Mesendoderm (in vitro differentiated cells): ENCODE measurements at regions not wholly inside any gene's neighbourhood (a gene's known extent, or its start where the extent isn't known, plus 50 kb on each side); places are given as distances from the start of the nearest gene placed in this dataset.
A peak's percentile ranks its signal among the peaks of the same experiment; 100 is the strongest.

ENCODE experiments used
- DNase-seq: peaks from one replicate; pipeline ENCODE4 v3.0.0; 2013
- H2AK5ac ChIP-seq: 2 replicates; pipeline ENCODE4 v1.6.1; 2013; ENCODE audit warnings: low read length, inconsistent platforms
- H2BK120ac ChIP-seq: 2 replicates; pipeline ENCODE4 v1.6.1; 2013; ENCODE audit warnings: low read depth, mild to moderate bottlenecking, low read length, moderate library complexity, mixed read lengths
- H2BK15ac ChIP-seq: replicated peaks from 2 replicates; pipeline ENCODE4 v1.6.1; 2013; ENCODE audit warnings: low read depth, mild to moderate bottlenecking, moderate library complexity
- H2BK5ac ChIP-seq: 2 replicates; pipeline ENCODE4 v1.6.1; 2013; ENCODE audit warnings: low read length, inconsistent platforms
- H3K18ac ChIP-seq: 2 replicates; pipeline ENCODE4 v1.6.1; 2013; ENCODE audit warnings: mild to moderate bottlenecking, low read length, mixed read lengths
- H3K23ac ChIP-seq: one replicate; pipeline ENCODE4 v1.6.1; 2013; ENCODE audit warnings: low read length
- H3K27ac ChIP-seq: 2 replicates; pipeline ENCODE4 v1.5.1; 2013; ENCODE audit warnings: low read depth, mild to moderate bottlenecking, inconsistent platforms, low read length, moderate library complexity
- H3K27me3 ChIP-seq: 2 replicates; pipeline ENCODE4 v1.6.1; 2013; ENCODE audit warnings: low read length, control low read depth, mild to moderate bottlenecking, inconsistent platforms; ENCODE audit not compliant: insufficient read depth, poor library complexity
- H3K36me3 ChIP-seq: 2 replicates; pipeline ENCODE4 v1.6.1; 2013; ENCODE audit warnings: low read length, inconsistent platforms; ENCODE audit not compliant: control insufficient read depth, insufficient read depth
- H3K4ac ChIP-seq: one replicate; pipeline ENCODE4 v1.6.1; 2013; ENCODE audit warnings: low read depth, mild to moderate bottlenecking, low read length, moderate library complexity
- H3K4me1 ChIP-seq: 2 replicates; pipeline ENCODE4 v1.6.1; 2013; ENCODE audit warnings: low read depth, low read length, inconsistent platforms; ENCODE audit not compliant: control insufficient read depth
- H3K4me2 ChIP-seq: 2 replicates; pipeline ENCODE4 v1.6.1; 2013; ENCODE audit warnings: low read length
- H3K4me3 ChIP-seq: 2 replicates; pipeline ENCODE4 v1.5.1; 2013; ENCODE audit warnings: mild to moderate bottlenecking, low read length
- H3K56ac ChIP-seq: one replicate; pipeline ENCODE4 v1.6.1; 2013; ENCODE audit warnings: low read length
- H3K79me1 ChIP-seq: 2 replicates; pipeline ENCODE4 v1.6.1; 2013; ENCODE audit warnings: low read length, inconsistent platforms
- H3K79me2 ChIP-seq: 2 replicates; pipeline ENCODE4 v1.6.1; 2013; ENCODE audit warnings: mild to moderate bottlenecking, low read length; ENCODE audit not compliant: control insufficient read depth, insufficient read depth
- H3K9ac ChIP-seq: 2 replicates; pipeline ENCODE4 v1.6.1; 2013; ENCODE audit warnings: low read length, inconsistent platforms
- H4K5ac ChIP-seq: one replicate; pipeline ENCODE4 v1.6.1; 2013; ENCODE audit warnings: low read length
- H4K8ac ChIP-seq: one replicate; pipeline ENCODE4 v1.6.1; 2013; ENCODE audit warnings: low read depth, mild to moderate bottlenecking, control low read depth, low read length, moderate library complexity
- WGBS: extraction: QIAGEN DNeasy Blood & Tissue Kit; methylation state at CpG from one replicate; pipeline ENCODE4 v1.1.7; 2013; ENCODE audit warnings: low lambda C conversion rate, missing lambda C conversion rate; ENCODE audit not compliant: insufficient coverage; ENCODE audit errors: extremely low coverage; 5-methylcytosine and 5-hydroxymethylcytosine counted together

DNA sequence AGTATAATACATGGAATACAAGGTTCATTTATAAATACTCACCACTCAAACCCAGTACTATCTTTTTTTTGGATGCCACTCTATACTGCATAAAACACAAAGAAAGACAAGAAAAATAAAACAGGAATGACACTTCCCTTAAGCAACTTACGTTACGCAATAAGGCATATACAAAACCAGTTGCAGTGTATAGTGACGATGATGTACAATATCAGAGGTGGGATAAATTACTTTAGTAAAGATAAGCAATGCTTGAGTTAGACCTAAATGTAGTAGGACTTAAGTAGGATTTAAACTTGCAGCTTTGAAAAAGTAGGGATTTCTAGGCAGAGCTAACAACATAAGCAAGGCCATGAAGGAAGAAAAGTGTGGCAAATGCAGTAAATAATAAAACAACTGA is 374.9 kb downstream of the SPRY2 start:
- no peak overlapping the region for H2BK120ac ChIP-seq
- no peak overlapping the region for H2BK5ac ChIP-seq
- no peak overlapping the region for H2BK15ac ChIP-seq
- no peak overlapping the region for H3K4ac ChIP-seq
- no peaks in the 10 kb centered on the region for H3K27me3 ChIP-seq
- WGBS, result no CpG with 5 or more reads among the region's 3 CpGs
- H4K5ac ChIP-seq, result no peak overlapping the region
- H4K8ac ChIP-seq, result no peak overlapping the region
- H3K23ac ChIP-seq, result no peak overlapping the region
- H3K79me2 ChIP-seq, result no peaks in the 10 kb centered on the region
- H3K36me3 ChIP-seq, result no peaks in the 10 kb centered on the region
- no peak overlapping the region for H3K18ac ChIP-seq
- no peaks in the 10 kb centered on the region for H3K79me1 ChIP-seq
- H3K56ac ChIP-seq, result no peak overlapping the region
- no peak overlapping the region for H3K4me3 ChIP-seq
- H3K4me1 ChIP-seq, result no peaks in the 10 kb centered on the region
- no peak overlapping the region for H3K4me2 ChIP-seq
- DNase-seq, result no peak
- H3K9ac ChIP-seq, result no peak overlapping the region
- H3K27ac ChIP-seq, result no peak overlapping the region
- no peak overlapping the region for H2AK5ac ChIP-seq

GRCh38 chr13:79946556-79946955 is 394.4 kb downstream of the SPRY2 start:
- Histone ChIP-seq H2BK5ac (no peak overlapping the region), H2BK15ac (no peak overlapping the region), H3K79me2 (no peaks in the 10 kb centered on the region), H2BK120ac (no peak overlapping the region), H3K9ac (no peak overlapping the region), H3K4me2 (no peak overlapping the region), H3K4me1 (no peaks in the 10 kb centered on the region), H4K5ac (no peak overlapping the region), H3K18ac (no peak overlapping the region), H3K36me3 (no peaks in the 10 kb centered on the region), H3K4me3 (no peak overlapping the region), H3K27me3 (no peaks in the 10 kb centered on the region), H3K56ac (no peak overlapping the region), H3K4ac (no peak overlapping the region), H3K79me1 (no peaks in the 10 kb centered on the region), H3K23ac (no peak overlapping the region), H2AK5ac (no peak overlapping the region), H4K8ac (no peak overlapping the region), H3K27ac (no peak overlapping the region)
- DNase-seq, result no peak
- no CpG with 5 or more reads among the region's 3 CpGs for WGBS

DNA sequence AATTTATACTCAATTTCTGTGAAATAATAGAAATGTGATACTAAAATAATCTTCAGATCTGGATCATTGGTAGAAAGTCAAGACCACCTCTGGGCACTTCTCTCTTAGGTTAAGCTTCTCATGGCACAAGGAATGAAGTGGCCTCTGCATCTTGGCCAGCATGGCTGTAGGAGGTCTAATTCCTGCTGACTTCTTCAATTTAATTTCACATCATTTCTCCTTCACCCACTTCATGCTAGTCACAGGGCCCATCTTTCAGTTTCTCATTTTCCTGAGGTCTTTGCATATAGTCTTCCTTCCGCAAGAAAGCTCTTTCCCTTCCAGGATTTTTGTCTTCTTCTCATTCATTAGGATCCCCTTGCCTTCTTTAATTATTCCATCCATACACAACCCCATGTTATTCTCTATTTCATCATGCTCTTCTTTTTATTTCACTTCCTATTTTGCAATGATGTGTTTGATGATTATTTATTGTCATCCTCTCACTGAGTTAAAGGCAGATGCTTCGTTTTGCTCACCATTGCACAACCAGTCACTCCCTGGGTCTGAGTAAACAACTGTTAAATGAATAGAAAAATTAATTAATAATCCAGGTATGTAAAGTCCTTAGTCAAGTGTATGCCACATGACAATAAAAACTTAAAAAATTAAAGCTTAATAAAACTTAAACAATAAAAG is 397.4 kb downstream of the SPRY2 start:
- Histone ChIP-seq H3K79me2 (no peaks in the 10 kb centered on the region), H2BK15ac (peak overlapping the region; percentile 36), H3K79me1 (no peaks in the 10 kb centered on the region), H2AK5ac (no peak overlapping the region), H3K36me3 (no peaks in the 10 kb centered on the region), H3K4ac (no peak overlapping the region), H2BK5ac (no peak overlapping the region), H3K27ac (no peak overlapping the region), H3K56ac (no peak overlapping the region), H3K4me3 (no peak overlapping the region), H3K18ac (no peak overlapping the region), H4K8ac (no peak overlapping the region), H3K4me2 (no peak overlapping the region), H2BK120ac (no peak overlapping the region), H3K23ac (no peak overlapping the region), H3K27me3 (no peaks in the 10 kb centered on the region), H4K5ac (no peak overlapping the region), H3K4me1 (peaks cover 2% of the 10 kb centered on the region), H3K9ac (no peak overlapping the region)
- no CpG with 5 or more reads among the region's 2 CpGs for WGBS
- no peak for DNase-seq

DNA sequence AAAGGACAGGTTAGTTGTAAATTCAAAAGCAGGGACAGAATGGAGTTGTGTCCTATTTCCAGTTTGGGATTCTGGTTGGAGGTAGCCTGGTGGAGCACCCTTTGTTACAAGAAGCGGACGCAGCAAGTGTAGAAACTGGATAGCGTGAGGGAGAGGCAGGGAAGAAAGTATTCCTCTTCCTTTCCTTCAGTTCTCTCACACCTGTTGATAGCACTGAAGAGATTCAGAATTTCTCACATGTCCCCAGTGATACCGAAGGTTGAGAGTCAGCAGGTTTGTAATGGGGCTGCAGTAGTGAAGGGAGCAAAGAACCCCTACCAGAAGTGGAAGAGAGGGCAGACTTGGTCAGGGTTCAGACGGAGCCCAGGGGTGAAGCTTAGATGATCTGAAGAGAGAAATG is 399.2 kb downstream of the SPRY2 start:
- Histone ChIP-seq H2BK15ac (no peak overlapping the region), H3K79me2 (no peaks in the 10 kb centered on the region), H4K8ac (no peak overlapping the region), H3K56ac (no peak overlapping the region), H3K4me3 (no peak overlapping the region), H2BK120ac (no peak overlapping the region), H3K9ac (no peak overlapping the region), H3K4me1 (peaks cover 2% of the 10 kb centered on the region), H3K18ac (no peak overlapping the region), H3K79me1 (no peaks in the 10 kb centered on the region), H3K27me3 (no peaks in the 10 kb centered on the region), H3K23ac (no peak overlapping the region), H2AK5ac (no peak overlapping the region), H3K4ac (no peak overlapping the region), H3K36me3 (no peaks in the 10 kb centered on the region), H2BK5ac (no peak overlapping the region), H3K4me2 (no peak overlapping the region), H3K27ac (no peak overlapping the region), H4K5ac (no peak overlapping the region)
- no CpG with 5 or more reads among the region's 5 CpGs for WGBS
- DNase-seq, result no peak

DNA sequence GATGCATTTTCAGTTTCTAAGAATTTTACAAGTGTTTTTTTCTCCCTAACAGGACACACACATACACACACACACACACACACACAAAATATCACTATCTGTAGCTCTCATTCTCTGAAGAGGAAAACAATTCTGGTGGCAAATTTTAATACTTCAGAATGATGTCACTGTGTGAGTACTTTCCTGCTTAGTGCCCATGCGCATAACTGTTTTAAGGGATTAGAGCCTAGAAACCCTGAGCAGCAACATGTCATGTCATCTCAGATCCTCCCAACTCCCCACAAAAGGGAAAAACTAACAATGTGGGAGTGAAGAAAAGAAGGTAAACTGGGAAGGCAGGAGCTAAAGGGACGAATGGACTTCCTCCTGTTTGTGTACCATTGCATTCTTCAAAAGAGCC is 401.2 kb downstream of the SPRY2 start:
- no peak overlapping the region for H3K4ac ChIP-seq
- H4K8ac ChIP-seq, result no peak overlapping the region
- H3K9ac ChIP-seq, result no peak overlapping the region
- no peaks in the 10 kb centered on the region for H3K79me1 ChIP-seq
- no peak overlapping the region for H2BK120ac ChIP-seq
- no peaks in the 10 kb centered on the region for H3K36me3 ChIP-seq
- H2BK5ac ChIP-seq, result no peak overlapping the region
- H2BK15ac ChIP-seq, result no peak overlapping the region
- no peak overlapping the region for H3K18ac ChIP-seq
- no peaks in the 10 kb centered on the region for H3K79me2 ChIP-seq
- H3K4me2 ChIP-seq, result no peak overlapping the region
- H2AK5ac ChIP-seq, result no peak overlapping the region
- H3K27ac ChIP-seq, result no peak overlapping the region
- H3K23ac ChIP-seq, result no peak overlapping the region
- WGBS, result no CpG with 5 or more reads among the region's 2 CpGs
- peaks cover 2% of the 10 kb centered on the region for H3K4me1 ChIP-seq
- no peaks in the 10 kb centered on the region for H3K27me3 ChIP-seq
- no peak overlapping the region for H4K5ac ChIP-seq
- H3K4me3 ChIP-seq, result no peak overlapping the region
- H3K56ac ChIP-seq, result no peak overlapping the region
- peak; percentile 46 for DNase-seq

GRCh38 chr13:79937771-79938216 is 403.1 kb downstream of the SPRY2 start:
- Histone ChIP-seq H4K5ac (no peak overlapping the region), H3K4me1 (peaks cover 2% of the 10 kb centered on the region), H3K18ac (no peak overlapping the region), H3K79me2 (no peaks in the 10 kb centered on the region), H3K56ac (no peak overlapping the region), H2AK5ac (no peak overlapping the region), H3K27ac (no peak overlapping the region), H3K9ac (no peak overlapping the region), H3K36me3 (no peaks in the 10 kb centered on the region), H3K27me3 (no peaks in the 10 kb centered on the region), H3K79me1 (no peaks in the 10 kb centered on the region), H2BK5ac (no peak overlapping the region), H2BK120ac (no peak overlapping the region), H4K8ac (no peak overlapping the region), H3K4ac (no peak overlapping the region), H3K4me3 (no peak overlapping the region), H2BK15ac (no peak overlapping the region), H3K23ac (no peak overlapping the region), H3K4me2 (no peak overlapping the region)
- no peak for DNase-seq
- no CpG with 5 or more reads among the region's 3 CpGs for WGBS
